HG03378 (cell line): ENCODE measurements at regions not wholly inside any gene's neighbourhood (a gene's known extent, or its start where the extent isn't known, plus 50 kb on each side); places are given as distances from the start of the nearest gene placed in this dataset.
A peak's percentile ranks its signal among the peaks of the same experiment; 100 is the strongest.

Experiments used
- ATAC-seq: cut with Tn5 transposase; IDR thresholded peaks from one replicate; pipeline ENCODE4 v1.9.1; 2021; ENCODE audit warnings: mild to moderate bottlenecking, moderate library complexity; ENCODE audit not compliant: unreplicated experiment

- no peak for ATAC-seq
Measured at GRCh38 chr11:45062115-45062514, 84.3 kb upstream of the PRDM11 start.

GRCh38 chr11:45062974-45063635, 83.3 kb upstream of the PRDM11 start:
- no peak for ATAC-seq

- ATAC-seq, result no peak
Measured at GRCh38 chr11:45063669-45064068, 82.8 kb upstream of the PRDM11 start.

- no peak for ATAC-seq
Measured at GRCh38 chr11:45067966-45068365, 78.5 kb upstream of the PRDM11 start.

DNA sequence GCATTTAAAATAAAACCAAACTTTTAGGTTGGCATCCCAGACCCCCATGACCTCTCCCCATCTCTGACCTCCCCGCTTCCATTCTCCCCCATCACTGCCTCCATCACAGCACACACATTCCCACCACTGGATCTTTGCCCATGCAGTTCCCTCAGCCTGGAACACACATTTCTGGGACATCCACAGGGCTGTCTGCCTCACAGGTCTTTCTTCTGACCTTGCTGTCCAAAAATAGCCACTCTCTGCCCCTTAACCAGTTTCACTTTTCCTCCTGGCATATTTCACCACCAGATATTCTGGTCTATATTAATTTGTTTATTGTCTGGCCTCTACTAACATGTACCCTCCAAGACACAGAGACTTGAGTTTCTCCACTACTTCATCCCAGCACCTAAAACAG, 75.2 kb upstream of the PRDM11 start:
- no peak for ATAC-seq

DNA sequence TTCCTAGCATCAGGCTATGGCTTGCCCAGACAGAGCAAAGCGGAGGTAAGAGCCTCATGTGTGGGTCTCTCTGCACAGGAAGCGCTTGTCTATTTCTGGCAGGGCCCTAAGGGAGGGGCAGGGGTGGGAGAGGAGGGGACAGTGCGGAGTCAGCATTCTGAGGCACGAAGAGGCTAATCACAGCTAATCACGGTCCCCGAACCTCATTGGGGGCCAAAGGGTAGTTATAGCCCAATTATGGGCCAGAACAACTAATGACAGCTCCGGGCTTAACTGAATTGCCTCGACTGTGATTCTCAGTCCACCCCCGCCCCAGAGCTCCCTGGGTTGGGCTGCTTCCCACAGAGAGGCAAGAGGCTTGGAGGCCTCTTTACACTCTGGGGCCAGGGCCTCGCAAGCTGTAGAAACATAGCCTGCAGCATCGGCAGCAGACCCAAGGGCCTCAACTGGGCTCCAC, 72.7 kb upstream of the PRDM11 start:
- ATAC-seq, result no peak

- no peak for ATAC-seq
Measured at GRCh38 chr11:45075519-45075918, 70.9 kb upstream of the PRDM11 start.

GRCh38 chr11:45075952-45076351, 70.5 kb upstream of the PRDM11 start:
- no peak for ATAC-seq

DNA sequence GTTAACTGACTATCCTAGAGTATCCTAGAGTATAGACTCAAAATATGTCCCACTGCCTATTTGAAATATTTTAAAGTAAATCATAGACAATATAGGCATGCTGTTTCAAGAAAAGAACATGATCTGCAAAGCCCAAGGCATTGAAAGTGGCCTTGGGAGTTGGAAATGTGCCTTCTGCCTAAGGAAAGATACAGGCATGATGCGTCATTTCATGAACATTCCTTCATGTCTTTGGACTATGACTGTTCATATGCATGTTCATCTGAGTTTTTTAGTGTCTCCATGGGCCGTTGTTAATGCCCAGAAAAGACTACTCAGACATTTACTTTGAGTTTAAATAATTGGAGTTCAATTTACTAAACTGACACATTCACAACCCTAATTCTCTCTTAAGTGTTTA, 69.7 kb upstream of the PRDM11 start:
- no peak for ATAC-seq

- ATAC-seq, result no peak
Measured at GRCh38 chr11:45078236-45079074, 68.0 kb upstream of the PRDM11 start.

DNA sequence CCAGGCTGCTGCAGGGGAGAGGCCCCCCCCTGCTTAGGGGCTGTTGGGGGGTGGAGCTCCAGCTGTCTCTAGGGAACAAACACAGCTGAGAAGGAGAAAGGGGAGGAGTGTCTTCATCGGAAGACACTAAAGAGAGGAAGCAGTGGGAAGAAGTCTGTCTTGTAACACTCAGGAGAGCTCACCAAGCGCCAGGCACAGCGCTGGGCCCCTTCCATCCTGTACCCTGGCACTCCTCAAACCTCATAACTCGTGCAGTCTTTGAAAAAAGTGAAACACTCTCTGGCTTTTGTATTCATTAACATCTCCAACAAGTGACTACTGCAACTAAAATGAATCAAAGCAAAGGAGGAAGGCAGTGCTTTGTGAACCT, 67.4 kb upstream of the PRDM11 start:
- no peak for ATAC-seq

DNA sequence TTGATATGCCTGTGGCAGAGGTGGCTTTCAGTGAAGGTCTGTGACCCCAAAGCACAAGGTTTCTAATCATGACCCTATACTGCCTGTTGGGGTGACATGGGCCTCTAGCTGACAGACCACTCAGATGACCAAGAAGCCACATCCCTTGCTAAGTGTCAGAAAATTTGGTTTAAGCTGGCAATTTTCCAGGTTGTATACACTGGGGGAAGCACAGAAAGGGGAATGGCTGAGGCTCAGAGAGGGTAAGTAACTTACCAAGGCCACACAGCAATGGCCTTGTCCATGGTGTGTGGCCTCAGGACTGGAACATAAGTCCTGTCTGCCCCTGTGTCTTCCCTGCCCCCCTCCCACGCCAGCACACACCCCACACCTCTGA, 66.9 kb upstream of the PRDM11 start:
- no peak for ATAC-seq

DNA sequence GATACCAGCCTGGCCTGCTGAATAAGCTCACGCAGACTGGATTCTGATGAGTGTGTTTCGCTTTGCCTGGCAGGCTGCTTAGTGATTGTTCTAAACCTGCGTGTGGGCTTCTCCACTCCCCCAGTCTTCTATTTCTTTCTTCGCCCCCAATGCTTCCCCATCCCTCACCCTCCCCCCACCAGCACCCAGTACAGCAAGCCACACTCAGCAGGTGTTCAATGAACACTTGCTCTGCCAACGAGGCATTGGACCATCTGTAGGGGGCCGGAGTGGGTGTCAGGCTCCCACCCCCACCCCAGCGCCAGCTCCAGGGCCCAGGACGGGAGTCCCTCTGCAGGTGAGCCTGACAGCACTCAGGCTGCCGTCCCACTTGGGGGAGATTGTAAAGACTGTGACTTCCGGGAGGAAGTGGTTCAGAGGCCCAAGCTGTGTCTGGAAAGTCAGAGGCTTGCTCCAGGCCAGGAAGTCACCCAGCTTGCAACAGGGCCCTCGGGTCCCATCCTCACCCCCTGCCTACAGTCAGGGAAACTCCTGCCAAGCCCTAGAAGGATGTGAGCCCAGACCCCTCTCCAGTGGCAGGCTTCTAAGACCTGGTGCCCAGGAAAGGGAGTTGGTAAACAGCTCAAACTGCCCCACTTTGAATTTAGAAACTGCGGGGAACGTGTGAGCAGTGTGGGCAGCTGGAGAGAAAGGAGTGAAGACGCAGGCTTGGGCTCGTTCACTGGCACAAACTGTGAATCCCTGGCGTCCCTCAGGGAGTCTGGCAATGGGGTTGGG, 66.3 kb upstream of the PRDM11 start:
- peak; percentile 68 for ATAC-seq

DNA sequence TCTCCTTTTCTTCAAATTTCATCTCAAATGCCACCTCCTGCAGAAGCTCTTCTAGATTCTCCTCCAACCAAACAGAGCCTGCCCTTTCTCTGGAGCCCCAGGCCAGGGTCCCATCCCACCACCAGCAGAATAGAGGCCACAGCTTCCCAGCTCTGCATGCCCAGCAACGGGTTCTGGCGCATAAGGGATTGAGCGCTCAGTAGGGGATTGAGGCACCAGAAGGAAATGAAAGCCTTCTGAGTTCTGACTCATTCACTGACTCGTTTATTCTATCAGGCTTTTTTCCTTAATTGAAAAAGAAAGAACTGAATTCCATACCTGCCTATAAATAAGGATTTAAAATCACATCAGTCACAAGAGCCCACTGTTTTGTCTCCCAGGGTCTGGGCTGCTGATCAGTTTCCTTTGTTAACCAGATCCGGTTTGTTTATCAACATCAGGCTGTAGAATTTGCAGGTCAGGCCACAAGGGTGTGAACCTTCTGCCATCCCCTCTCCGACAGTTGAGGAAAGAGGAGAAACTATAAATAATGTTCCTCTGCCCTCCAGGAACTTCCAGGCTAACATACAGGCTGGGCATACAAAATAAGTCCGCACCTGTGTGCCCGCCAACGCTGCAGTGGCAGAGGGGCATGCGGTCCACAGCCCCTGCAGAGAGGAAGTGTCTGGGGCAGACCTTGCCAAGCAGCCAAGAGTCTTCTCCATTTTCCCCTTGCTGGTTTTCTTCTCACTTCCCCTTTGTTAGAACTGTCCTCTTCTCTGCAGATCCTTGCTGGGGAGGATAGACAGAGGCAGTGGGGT, 63.5 kb upstream of the PRDM11 start:
- no peak for ATAC-seq

GRCh38 chr11:45083544-45084087, 62.8 kb upstream of the PRDM11 start:
- no peak for ATAC-seq

- ATAC-seq, result no peak
Measured at GRCh38 chr11:45085646-45086501, 60.6 kb upstream of the PRDM11 start.

GRCh38 chr11:45086526-45086925, 59.9 kb upstream of the PRDM11 start:
- no peak for ATAC-seq

DNA sequence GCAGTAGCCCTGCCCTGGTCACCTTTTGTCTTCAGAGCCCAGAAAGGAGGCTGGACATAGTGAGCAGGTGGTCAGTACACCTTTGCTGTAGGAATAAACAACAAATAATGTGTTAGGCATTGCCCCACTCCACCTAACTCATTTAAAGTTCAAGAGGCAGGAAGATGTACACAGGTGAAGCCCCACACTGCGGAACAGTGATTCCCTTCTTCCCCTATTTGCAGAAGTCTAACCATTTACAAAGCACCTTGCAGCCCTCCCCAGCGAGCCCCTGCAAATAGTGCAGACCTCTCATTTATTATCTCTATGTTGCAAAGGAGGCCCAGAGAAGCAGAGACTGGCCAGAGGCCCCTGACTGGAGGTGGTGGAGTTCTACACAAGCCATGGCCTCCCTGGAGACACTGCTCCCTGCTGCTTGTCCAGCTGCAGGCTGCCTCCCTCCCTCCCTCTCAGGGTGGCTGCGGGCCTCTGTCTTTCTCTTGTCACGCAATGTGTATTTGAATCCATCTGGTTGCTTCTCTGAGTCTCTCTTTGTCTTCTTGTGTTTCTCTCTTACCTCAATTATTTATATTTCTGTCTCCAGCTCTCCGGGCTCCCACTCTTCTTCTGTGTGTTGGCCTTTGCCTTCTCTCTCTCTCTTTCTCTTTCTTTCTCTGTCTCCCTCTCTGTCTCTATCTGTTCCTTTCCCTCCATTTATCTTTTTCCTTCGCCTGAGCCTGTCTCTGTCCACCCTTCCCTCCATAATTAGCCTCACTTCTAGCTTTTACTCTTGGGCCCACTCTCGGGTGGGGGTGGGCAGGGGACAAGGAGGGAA, 59.1 kb upstream of the PRDM11 start:
- no peak for ATAC-seq

- no peak for ATAC-seq
Measured at GRCh38 chr11:45087900-45088160, 58.6 kb upstream of the PRDM11 start.
